ENCODE measurements at regions not wholly inside any gene's neighbourhood (a gene's known extent, or its start where the extent isn't known, plus 50 kb on each side); places are given as distances from the start of the nearest gene placed in this dataset.

DNA sequence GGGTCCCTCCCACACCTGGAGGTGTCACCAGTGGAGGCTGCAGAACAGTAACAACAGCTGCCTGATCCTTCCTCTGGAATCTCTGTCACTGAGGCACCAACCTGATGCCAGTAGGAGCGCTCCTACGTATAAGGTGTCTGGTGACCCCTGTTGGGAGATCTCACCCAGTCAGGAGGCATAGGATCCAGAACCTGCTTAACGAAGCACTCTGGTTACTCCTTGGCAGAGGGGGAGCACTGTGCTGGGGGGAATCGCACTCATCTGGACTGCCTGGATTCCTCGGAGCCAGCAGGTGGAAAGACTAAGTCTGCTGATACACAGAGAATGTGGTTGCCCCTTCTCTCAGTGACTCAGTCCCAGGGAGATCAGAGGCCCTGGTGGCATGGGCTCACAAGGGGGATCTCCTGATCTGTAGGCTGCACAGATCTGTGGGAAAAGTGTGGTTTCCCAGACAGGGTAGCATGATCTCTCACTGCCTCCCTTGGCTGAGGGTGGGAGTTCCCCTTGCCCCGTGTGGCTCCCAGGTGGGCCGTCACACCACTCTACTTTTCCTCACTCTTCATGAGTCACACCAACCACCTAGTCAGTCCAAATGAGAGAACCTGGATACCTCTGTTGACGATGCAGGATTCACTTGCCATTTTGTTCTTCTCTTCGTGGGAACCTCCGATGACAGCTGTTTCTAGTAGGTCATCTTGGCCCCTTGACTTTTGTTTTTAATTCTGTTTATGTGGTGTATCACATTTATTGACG is 305.9 kb downstream of the IDS start:
- H3K79me2 ChIP-seq (ENCODE audit: insufficient read depth, low read length), result no peaks in the 10 kb centered on the region
- no peak overlapping the region for H3K27ac ChIP-seq (ENCODE audit: low read depth, low read length)
- Mint-ChIP-seq H3K9me3 (ENCODE audit: unreplicated experiment) (peaks cover 2% of the 10 kb centered on the region), H3K4me1 (ENCODE audit: low read depth, unreplicated experiment) (no peaks in the 10 kb centered on the region), H3K27ac (ENCODE audit: unreplicated experiment) (no peak overlapping the region), H3K4me3 (ENCODE audit: unreplicated experiment) (no peak overlapping the region), H3K27me3 (ENCODE audit: low read depth, unreplicated experiment) (no peaks in the 10 kb centered on the region), H3K36me3 (ENCODE audit: low read depth, unreplicated experiment) (no peaks in the 10 kb centered on the region)
- H4K20me1 ChIP-seq (ENCODE audit: insufficient read depth, low read length), result no peaks in the 10 kb centered on the region
- no peak overlapping the region for H3K9ac ChIP-seq (ENCODE audit: low read length)
- no peak for FAIRE-seq
- TF ChIP-seq, protein P1, sequence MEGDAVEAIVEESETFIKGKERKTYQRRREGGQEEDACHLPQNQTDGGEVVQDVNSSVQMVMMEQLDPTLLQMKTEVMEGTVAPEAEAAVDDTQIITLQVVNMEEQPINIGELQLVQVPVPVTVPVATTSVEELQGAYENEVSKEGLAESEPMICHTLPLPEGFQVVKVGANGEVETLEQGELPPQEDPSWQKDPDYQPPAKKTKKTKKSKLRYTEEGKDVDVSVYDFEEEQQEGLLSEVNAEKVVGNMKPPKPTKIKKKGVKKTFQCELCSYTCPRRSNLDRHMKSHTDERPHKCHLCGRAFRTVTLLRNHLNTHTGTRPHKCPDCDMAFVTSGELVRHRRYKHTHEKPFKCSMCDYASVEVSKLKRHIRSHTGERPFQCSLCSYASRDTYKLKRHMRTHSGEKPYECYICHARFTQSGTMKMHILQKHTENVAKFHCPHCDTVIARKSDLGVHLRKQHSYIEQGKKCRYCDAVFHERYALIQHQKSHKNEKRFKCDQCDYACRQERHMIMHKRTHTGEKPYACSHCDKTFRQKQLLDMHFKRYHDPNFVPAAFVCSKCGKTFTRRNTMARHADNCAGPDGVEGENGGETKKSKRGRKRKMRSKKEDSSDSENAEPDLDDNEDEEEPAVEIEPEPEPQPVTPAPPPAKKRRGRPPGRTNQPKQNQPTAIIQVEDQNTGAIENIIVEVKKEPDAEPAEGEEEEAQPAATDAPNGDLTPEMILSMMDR (IDR thresholded peaks at IDR 0.05; ENCODE audit: insufficient read depth, low read depth, low read length), result no peak
- TF ChIP-seq EZH2 (IDR thresholded peaks at IDR 0.05; ENCODE audit: insufficient read depth, low read length), result no peak
- H2AFZ ChIP-seq (ENCODE audit: low read depth, low read length), result no peak overlapping the region
- DNase-seq (ENCODE audit: low read depth), result no peak
- no peaks in the 10 kb centered on the region for H3K9me3 ChIP-seq (ENCODE audit: insufficient read depth, low read depth, low read length)
- no peaks in the 10 kb centered on the region for H3K27me3 ChIP-seq (ENCODE audit: insufficient read depth, low read length)
- H3K4me3 ChIP-seq (ENCODE audit: insufficient read depth, low read depth, low read length), result no peak overlapping the region
- no peaks in the 10 kb centered on the region for H3K4me1 ChIP-seq (ENCODE audit: insufficient read depth, low read length)
- no peaks in the 10 kb centered on the region for H3K36me3 ChIP-seq (ENCODE audit: insufficient read depth, low read length)
- H3K4me2 ChIP-seq (ENCODE audit: low read length), result no peak overlapping the region

DNA sequence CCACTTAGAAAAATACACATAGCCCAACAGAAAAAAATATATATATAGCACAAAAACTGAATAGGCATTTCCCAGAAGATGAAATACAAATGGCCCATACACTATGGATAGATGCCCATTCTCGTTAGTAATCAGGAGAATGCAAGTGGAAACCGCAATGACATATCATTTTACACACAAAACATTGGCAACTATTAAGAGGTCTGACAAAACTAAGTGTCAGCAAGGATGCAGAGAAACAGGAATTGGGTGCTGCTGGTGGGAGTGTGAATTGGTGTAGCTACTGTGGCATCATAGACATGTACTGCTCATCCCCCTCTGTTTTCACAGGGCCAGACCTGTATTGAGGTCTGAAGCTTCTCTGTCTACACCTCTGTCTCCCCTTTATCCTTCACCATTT is 320.0 kb downstream of the IDS start:
- Histone ChIP-seq H2AFZ (ENCODE audit: low read depth, low read length) (no peak overlapping the region), H3K4me2 (ENCODE audit: low read length) (no peak overlapping the region), H3K36me3 (ENCODE audit: insufficient read depth, low read length) (no peaks in the 10 kb centered on the region), H3K4me3 (ENCODE audit: insufficient read depth, low read depth, low read length) (no peak overlapping the region), H3K27me3 (ENCODE audit: insufficient read depth, low read length) (no peaks in the 10 kb centered on the region), H3K79me2 (ENCODE audit: insufficient read depth, low read length) (no peaks in the 10 kb centered on the region), H3K9ac (ENCODE audit: low read length) (no peak overlapping the region), H3K9me3 (ENCODE audit: insufficient read depth, low read depth, low read length) (no peaks in the 10 kb centered on the region), H4K20me1 (ENCODE audit: insufficient read depth, low read length) (no peaks in the 10 kb centered on the region), H3K27ac (ENCODE audit: low read depth, low read length) (no peak overlapping the region), H3K4me1 (ENCODE audit: insufficient read depth, low read length) (no peaks in the 10 kb centered on the region)
- no peak for DNase-seq (ENCODE audit: low read depth)
- Mint-ChIP-seq H3K27me3 (ENCODE audit: low read depth, unreplicated experiment) (no peaks in the 10 kb centered on the region), H3K36me3 (ENCODE audit: low read depth, unreplicated experiment) (no peaks in the 10 kb centered on the region), H3K4me1 (ENCODE audit: low read depth, unreplicated experiment) (peaks cover 4% of the 10 kb centered on the region), H3K27ac (ENCODE audit: unreplicated experiment) (no peak overlapping the region), H3K4me3 (ENCODE audit: unreplicated experiment) (no peak overlapping the region), H3K9me3 (ENCODE audit: unreplicated experiment) (no peaks in the 10 kb centered on the region)
- TF ChIP-seq, protein P1 (IDR thresholded peaks at IDR 0.05; ENCODE audit: insufficient read depth, low read depth, low read length), result no peak
- TF ChIP-seq EZH2 (IDR thresholded peaks at IDR 0.05; ENCODE audit: insufficient read depth, low read length), result no peak
- peak; percentile 52 for FAIRE-seq

DNA sequence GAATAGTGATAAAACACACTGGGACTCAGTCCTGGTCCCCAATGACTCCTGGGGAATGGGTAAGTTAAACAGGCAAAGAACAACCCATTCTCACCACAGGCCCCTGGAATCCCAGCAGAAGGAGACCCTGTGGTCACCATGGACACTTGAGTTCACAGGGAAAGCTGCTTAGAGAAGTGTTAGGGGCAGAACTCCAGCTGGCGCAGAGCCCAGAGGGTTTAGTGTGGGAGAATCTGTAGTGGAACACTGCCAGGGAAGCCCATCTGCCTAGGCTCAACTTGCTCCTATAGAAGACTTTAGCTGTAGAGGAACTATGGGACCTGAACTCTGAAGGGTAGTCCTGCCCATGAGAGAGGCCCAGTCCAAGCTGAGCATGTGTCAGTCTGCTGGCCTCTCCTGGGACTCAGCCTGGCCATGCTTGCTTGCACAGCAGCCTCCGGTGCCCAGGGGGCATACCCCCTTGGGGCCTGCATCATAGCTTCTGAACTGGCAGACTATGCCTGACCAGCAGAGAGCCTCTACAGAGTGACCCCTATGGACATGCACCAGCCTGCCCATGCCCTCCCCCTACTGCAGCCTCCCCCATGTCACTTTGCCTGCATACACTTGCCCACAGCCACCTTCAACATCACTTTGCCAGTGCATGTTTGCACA is 343.5 kb downstream of the IDS start:
- Mint-ChIP-seq H3K4me1 (ENCODE audit: low read depth, unreplicated experiment) (peaks cover 2% of the 10 kb centered on the region), H3K36me3 (ENCODE audit: low read depth, unreplicated experiment) (no peaks in the 10 kb centered on the region), H3K9me3 (ENCODE audit: unreplicated experiment) (no peaks in the 10 kb centered on the region), H3K4me3 (ENCODE audit: unreplicated experiment) (no peak overlapping the region), H3K27me3 (ENCODE audit: low read depth, unreplicated experiment) (no peaks in the 10 kb centered on the region), H3K27ac (ENCODE audit: unreplicated experiment) (no peak overlapping the region)
- Histone ChIP-seq H3K4me2 (ENCODE audit: low read length) (no peak overlapping the region), H3K36me3 (ENCODE audit: insufficient read depth, low read length) (no peaks in the 10 kb centered on the region), H3K9ac (ENCODE audit: low read length) (no peak overlapping the region), H3K27me3 (ENCODE audit: insufficient read depth, low read length) (no peaks in the 10 kb centered on the region), H3K4me3 (ENCODE audit: insufficient read depth, low read depth, low read length) (no peak overlapping the region), H3K4me1 (ENCODE audit: insufficient read depth, low read length) (no peaks in the 10 kb centered on the region), H4K20me1 (ENCODE audit: insufficient read depth, low read length) (no peaks in the 10 kb centered on the region), H3K79me2 (ENCODE audit: insufficient read depth, low read length) (no peaks in the 10 kb centered on the region), H2AFZ (ENCODE audit: low read depth, low read length) (no peak overlapping the region), H3K27ac (ENCODE audit: low read depth, low read length) (no peak overlapping the region), H3K9me3 (ENCODE audit: insufficient read depth, low read depth, low read length) (no peaks in the 10 kb centered on the region)
- no peak for FAIRE-seq
- no peak for DNase-seq (ENCODE audit: low read depth)
- TF ChIP-seq, protein P1 (IDR thresholded peaks at IDR 0.05; ENCODE audit: insufficient read depth, low read depth, low read length), result no peak
- no peak for TF ChIP-seq EZH2 (IDR thresholded peaks at IDR 0.05; ENCODE audit: insufficient read depth, low read length)

All from astrocyte (in vitro differentiated cells and primary cell).